ENCODE measurements at regions not wholly inside any gene's neighbourhood (a gene's known extent, or its start where the extent isn't known, plus 50 kb on each side); places are given as distances from the start of the nearest gene placed in this dataset.

GRCh38 chr4:156521631-156522030 is 450.0 kb downstream of the PDGFC start:
- TF ChIP-seq POLR2AphosphoS5 (IDR thresholded peaks at IDR 0.05), result no peak
- TF ChIP-seq, protein P1, sequence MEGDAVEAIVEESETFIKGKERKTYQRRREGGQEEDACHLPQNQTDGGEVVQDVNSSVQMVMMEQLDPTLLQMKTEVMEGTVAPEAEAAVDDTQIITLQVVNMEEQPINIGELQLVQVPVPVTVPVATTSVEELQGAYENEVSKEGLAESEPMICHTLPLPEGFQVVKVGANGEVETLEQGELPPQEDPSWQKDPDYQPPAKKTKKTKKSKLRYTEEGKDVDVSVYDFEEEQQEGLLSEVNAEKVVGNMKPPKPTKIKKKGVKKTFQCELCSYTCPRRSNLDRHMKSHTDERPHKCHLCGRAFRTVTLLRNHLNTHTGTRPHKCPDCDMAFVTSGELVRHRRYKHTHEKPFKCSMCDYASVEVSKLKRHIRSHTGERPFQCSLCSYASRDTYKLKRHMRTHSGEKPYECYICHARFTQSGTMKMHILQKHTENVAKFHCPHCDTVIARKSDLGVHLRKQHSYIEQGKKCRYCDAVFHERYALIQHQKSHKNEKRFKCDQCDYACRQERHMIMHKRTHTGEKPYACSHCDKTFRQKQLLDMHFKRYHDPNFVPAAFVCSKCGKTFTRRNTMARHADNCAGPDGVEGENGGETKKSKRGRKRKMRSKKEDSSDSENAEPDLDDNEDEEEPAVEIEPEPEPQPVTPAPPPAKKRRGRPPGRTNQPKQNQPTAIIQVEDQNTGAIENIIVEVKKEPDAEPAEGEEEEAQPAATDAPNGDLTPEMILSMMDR (IDR thresholded peaks at IDR 0.05), result no peak
- no peak for TF ChIP-seq POLR2A (IDR thresholded peaks at IDR 0.05)

GRCh38 chr4:156517956-156518355 is 453.6 kb downstream of the PDGFC start:
- no peak overlapping the region for H3K27ac ChIP-seq
- no peaks in the 10 kb centered on the region for H3K27me3 ChIP-seq (replicated peaks; ENCODE audit: insufficient read depth)
- TF ChIP-seq POLR2AphosphoS5 (IDR thresholded peaks at IDR 0.05), result peak; percentile 9
- TF ChIP-seq, protein P1 (IDR thresholded peaks at IDR 0.05), result no peak
- 28% methylated on average over 2 of the region's 2 CpGs for WGBS
- DNase-seq (ENCODE audit: low spot score), result no peak
- intact Hi-C loops (cut with DNase I), result no loop called here
- no peaks in the 10 kb centered on the region for H3K4me1 ChIP-seq (replicated peaks)
- H3K4me3 ChIP-seq, result no peak overlapping the region
- H3K9me3 ChIP-seq, result no peaks in the 10 kb centered on the region
- H3K36me3 ChIP-seq, result no peaks in the 10 kb centered on the region

More at GRCh38 chr4:156521631-156522030, 450.0 kb downstream of the PDGFC start:
- H3K27ac ChIP-seq, result no peak overlapping the region
- intact Hi-C loops (cut with DNase I), result no loop called here
- H3K4me1 ChIP-seq (replicated peaks), result no peaks in the 10 kb centered on the region
- H3K9me3 ChIP-seq, result no peaks in the 10 kb centered on the region
- H3K4me3 ChIP-seq, result no peak overlapping the region
- H3K36me3 ChIP-seq, result no peaks in the 10 kb centered on the region
- H3K27me3 ChIP-seq (replicated peaks; ENCODE audit: insufficient read depth), result no peaks in the 10 kb centered on the region
- 96% methylated on average over 3 of the region's 3 CpGs for WGBS
- DNase-seq (ENCODE audit: low spot score), result no peak

GRCh38 chr4:156517546-156517945 is 454.1 kb downstream of the PDGFC start:
- H3K4me3 ChIP-seq, result no peak overlapping the region
- H3K27ac ChIP-seq, result no peak overlapping the region
- no peaks in the 10 kb centered on the region for H3K36me3 ChIP-seq
- 33% methylated on average over 1 of the region's 1 CpG for WGBS
- no peaks in the 10 kb centered on the region for H3K27me3 ChIP-seq (replicated peaks; ENCODE audit: insufficient read depth)
- no peaks in the 10 kb centered on the region for H3K4me1 ChIP-seq (replicated peaks)
- TF ChIP-seq POLR2AphosphoS5 (IDR thresholded peaks at IDR 0.05) (no peak), POLR2A (IDR thresholded peaks at IDR 0.05) (no peak)
- TF ChIP-seq, protein P1 (IDR thresholded peaks at IDR 0.05), result no peak
- H3K9me3 ChIP-seq, result no peaks in the 10 kb centered on the region
- intact Hi-C loops (cut with DNase I), result no loop called here
- no peak for DNase-seq (ENCODE audit: low spot score)

GRCh38 chr4:156516698-156517097 is 454.9 kb downstream of the PDGFC start:
- DNase-seq (ENCODE audit: low spot score), result no peak
- TF ChIP-seq, protein P1 (IDR thresholded peaks at IDR 0.05), result no peak
- TF ChIP-seq POLR2AphosphoS5 (IDR thresholded peaks at IDR 0.05) (no peak), POLR2A (IDR thresholded peaks at IDR 0.05) (no peak)
- H3K4me3 ChIP-seq, result no peak overlapping the region
- intact Hi-C loops (cut with DNase I), result no loop called here
- no peaks in the 10 kb centered on the region for H3K27me3 ChIP-seq (replicated peaks; ENCODE audit: insufficient read depth)
- H3K4me1 ChIP-seq (replicated peaks), result no peaks in the 10 kb centered on the region
- WGBS, result 100% methylated on average over 1 of the region's 1 CpG
- no peak overlapping the region for H3K27ac ChIP-seq
- H3K9me3 ChIP-seq, result no peaks in the 10 kb centered on the region
- no peaks in the 10 kb centered on the region for H3K36me3 ChIP-seq

DNA sequence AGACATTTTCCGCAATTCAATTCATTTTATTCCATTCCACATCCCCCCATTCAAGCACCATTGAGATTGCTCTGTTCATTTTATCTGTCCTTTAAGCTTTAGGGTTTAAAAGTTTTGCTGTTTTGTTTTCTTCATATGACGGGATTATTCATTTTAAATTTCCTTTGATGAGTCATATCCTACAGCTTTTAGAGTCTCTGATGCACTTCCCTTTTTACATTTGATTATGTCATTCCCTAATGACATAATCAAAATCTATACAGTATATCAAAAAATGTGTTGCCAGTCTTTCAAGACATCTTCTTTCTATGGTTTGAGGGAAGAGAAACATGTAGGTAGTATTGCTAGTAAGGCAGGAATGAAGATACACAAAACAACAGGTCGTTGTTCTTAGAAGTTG is 456.3 kb downstream of the PDGFC start:
- Histone ChIP-seq H3K4me3 (no peak overlapping the region), H3K9me3 (no peaks in the 10 kb centered on the region), H3K4me1 (replicated peaks) (no peaks in the 10 kb centered on the region), H3K27me3 (replicated peaks; ENCODE audit: insufficient read depth) (no peaks in the 10 kb centered on the region), H3K36me3 (no peaks in the 10 kb centered on the region), H3K27ac (no peak overlapping the region)
- WGBS, result 78% methylated on average over 3 of the region's 3 CpGs
- DNase-seq (ENCODE audit: low spot score), result no peak
- intact Hi-C loops (cut with DNase I), result no loop called here
- TF ChIP-seq, protein P1 (IDR thresholded peaks at IDR 0.05), result no peak
- TF ChIP-seq POLR2AphosphoS5 (IDR thresholded peaks at IDR 0.05) (no peak), POLR2A (IDR thresholded peaks at IDR 0.05) (no peak)

Data from prostate gland (tissue), 2 donors.